Activated CD8-positive, alpha-beta T cell treated with anti-CD3 and anti-CD28 coated beads for 36 hours (primary cell): ENCODE measurements at regions not wholly inside any gene's neighbourhood (a gene's known extent, or its start where the extent isn't known, plus 50 kb on each side); places are given as distances from the start of the nearest gene placed in this dataset.

Experiments used
- ATAC-seq: fragments of 200-7000 bp; cut with Tn5 transposase; one replicate; pipeline ENCODE4 v1.10.0; 2021; ENCODE audit warnings: mild to moderate bottlenecking, moderate library complexity
- CTCF ChIA-PET: fragments of 350-600 bp; sonication (Branson Sonifier 250); formaldehyde crosslinking; loops from one replicate; lab custom pipeline; 2021; ENCODE audit warnings: antibody characterized with exemption; lab: Charles Lee
- POLR2A ChIA-PET: fragments of 350-600 bp; sonication (Branson Sonifier 250); formaldehyde crosslinking; loops from one replicate; lab custom pipeline; 2021; ENCODE audit warnings: antibody characterized with exemption; lab: Charles Lee
- DNase-seq: peaks from one replicate; pipeline ENCODE4 v3.0.0-alpha.2; 2020
- H3K27ac Mint-ChIP-seq: one replicate; pipeline ENCODE4 v1.8.0; 2021; ENCODE audit warnings: mild to moderate bottlenecking, mixed read lengths
- H3K27me3 Mint-ChIP-seq: one replicate; pipeline ENCODE4 v1.8.0; 2021; ENCODE audit warnings: mixed read lengths
- H3K36me3 Mint-ChIP-seq: one replicate; pipeline ENCODE4 v1.8.0; 2021; ENCODE audit warnings: low read depth, mixed read lengths
- H3K4me1 Mint-ChIP-seq: one replicate; pipeline ENCODE4 v1.8.0; 2021; ENCODE audit warnings: low read depth, mixed read lengths
- H3K4me3 Mint-ChIP-seq: one replicate; pipeline ENCODE4 v1.8.0; 2021; ENCODE audit warnings: mild to moderate bottlenecking, moderate library complexity, mixed read lengths
- H3K9me3 Mint-ChIP-seq: one replicate; pipeline ENCODE4 v1.8.0; 2021; ENCODE audit warnings: mixed read lengths
- intact Hi-C: fragments of 100-400 bp; cut with micrococcal nuclease; formaldehyde crosslinking; loops from one replicate; pipeline ENCODE4 v1.10.0; 2022
- TF ChIP-seq, protein P1 (sequence below): fragments of 200-600 bp; IDR thresholded peaks from one replicate; pipeline ENCODE4 v1.8.0; 2022; ENCODE audit warnings: antibody characterized with exemption, mild to moderate bottlenecking

DNA sequence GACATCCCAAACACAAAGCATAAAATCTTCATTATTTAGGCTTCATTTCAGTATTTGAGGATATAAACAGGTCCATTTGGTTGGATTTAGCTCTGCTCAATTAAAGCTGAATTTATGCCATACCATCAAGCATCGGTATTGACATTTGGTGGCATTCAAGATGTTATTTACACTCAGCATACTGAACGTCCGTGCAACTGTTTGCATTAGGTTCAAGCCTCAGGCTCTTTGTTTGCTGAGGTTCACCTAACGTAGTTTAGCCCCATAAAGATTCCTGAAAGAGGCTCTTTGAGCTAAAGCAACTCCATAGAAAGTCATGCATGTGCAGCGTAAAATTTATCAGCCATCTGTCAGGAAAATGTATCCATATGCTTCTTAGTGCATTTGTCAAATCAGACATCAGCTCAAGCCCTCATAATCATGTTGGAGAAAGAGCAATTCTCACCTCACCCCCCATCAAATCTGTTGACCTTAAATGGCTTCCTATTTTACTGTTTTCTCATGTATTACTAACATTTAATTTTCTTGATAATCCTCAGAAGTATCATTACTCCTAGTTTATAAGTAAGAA lies 366.9 kb downstream of the EPHA4 start:
- H3K4me1 Mint-ChIP-seq, result no peaks in the 10 kb centered on the region
- intact Hi-C loops, result no loop called here
- no peaks in the 10 kb centered on the region for H3K9me3 Mint-ChIP-seq
- CTCF ChIA-PET, result interaction anchor here (1.4 kb wide), 1 partner anchor 368 kb away, joined by 3 read pairs; no protein-coding TSS in a partner anchor
- peaks cover 2% of the 10 kb centered on the region for H3K27me3 Mint-ChIP-seq
- no peak for DNase-seq
- H3K36me3 Mint-ChIP-seq, result no peaks in the 10 kb centered on the region
- H3K4me3 Mint-ChIP-seq, result no peak overlapping the region
- POLR2A ChIA-PET, result no interaction called here
- no peak overlapping the region for H3K27ac Mint-ChIP-seq
- no peak for ATAC-seq
- TF ChIP-seq, protein P1, sequence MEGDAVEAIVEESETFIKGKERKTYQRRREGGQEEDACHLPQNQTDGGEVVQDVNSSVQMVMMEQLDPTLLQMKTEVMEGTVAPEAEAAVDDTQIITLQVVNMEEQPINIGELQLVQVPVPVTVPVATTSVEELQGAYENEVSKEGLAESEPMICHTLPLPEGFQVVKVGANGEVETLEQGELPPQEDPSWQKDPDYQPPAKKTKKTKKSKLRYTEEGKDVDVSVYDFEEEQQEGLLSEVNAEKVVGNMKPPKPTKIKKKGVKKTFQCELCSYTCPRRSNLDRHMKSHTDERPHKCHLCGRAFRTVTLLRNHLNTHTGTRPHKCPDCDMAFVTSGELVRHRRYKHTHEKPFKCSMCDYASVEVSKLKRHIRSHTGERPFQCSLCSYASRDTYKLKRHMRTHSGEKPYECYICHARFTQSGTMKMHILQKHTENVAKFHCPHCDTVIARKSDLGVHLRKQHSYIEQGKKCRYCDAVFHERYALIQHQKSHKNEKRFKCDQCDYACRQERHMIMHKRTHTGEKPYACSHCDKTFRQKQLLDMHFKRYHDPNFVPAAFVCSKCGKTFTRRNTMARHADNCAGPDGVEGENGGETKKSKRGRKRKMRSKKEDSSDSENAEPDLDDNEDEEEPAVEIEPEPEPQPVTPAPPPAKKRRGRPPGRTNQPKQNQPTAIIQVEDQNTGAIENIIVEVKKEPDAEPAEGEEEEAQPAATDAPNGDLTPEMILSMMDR, result no peak

DNA sequence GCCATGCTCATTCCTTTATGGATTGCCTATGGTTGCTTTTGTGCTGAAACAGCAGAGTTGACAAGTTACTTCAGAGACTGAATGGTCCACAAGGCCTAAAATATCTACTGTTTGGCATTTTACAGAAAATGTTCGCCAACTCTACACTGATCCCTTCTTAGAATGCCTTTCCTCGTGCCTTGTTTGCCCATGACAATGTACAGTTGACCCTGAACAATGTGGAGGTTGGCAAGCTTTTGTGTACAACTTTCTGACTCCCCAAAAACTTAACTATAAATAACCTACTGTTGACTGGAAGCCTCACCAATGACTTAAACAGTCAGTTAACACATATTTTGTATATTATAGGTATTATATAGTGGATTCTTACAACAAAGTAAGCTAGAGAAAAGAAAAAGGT lies 361.4 kb downstream of the EPHA4 start:
- intact Hi-C loops, result no loop called here
- H3K9me3 Mint-ChIP-seq, result no peaks in the 10 kb centered on the region
- H3K4me1 Mint-ChIP-seq, result no peaks in the 10 kb centered on the region
- H3K4me3 Mint-ChIP-seq, result no peak overlapping the region
- H3K36me3 Mint-ChIP-seq, result no peaks in the 10 kb centered on the region
- H3K27me3 Mint-ChIP-seq, result no peaks in the 10 kb centered on the region
- POLR2A ChIA-PET, result no interaction called here
- ATAC-seq (no peak), DNase-seq (no peak)
- no peak overlapping the region for H3K27ac Mint-ChIP-seq
- TF ChIP-seq, protein P1, result no peak
- CTCF ChIA-PET, result no interaction called here

DNA sequence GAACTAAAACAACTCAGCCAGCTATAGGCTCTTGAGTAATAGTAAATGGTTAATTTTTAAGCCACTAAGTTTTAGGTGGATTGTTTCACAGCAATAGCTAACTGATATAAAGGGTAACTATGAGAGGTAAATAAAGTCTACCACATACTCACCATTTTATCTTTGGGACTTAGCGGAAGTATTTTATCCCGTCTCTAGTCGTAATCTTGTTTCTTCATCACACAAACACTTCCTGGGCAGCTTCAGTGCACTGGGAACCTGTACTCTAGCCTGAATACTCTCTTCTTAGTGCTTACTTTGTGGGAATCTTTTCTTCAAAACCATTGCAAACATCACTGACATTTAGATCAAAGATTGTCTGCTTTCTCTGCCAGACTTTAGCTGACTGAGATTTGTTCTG lies 360.5 kb downstream of the EPHA4 start:
- Mint-ChIP-seq H3K4me1 (no peaks in the 10 kb centered on the region), H3K4me3 (no peak overlapping the region), H3K9me3 (no peaks in the 10 kb centered on the region), H3K27me3 (no peaks in the 10 kb centered on the region), H3K36me3 (no peaks in the 10 kb centered on the region), H3K27ac (no peak overlapping the region)
- TF ChIP-seq, protein P1, result no peak
- ATAC-seq (no peak), DNase-seq (no peak)
- POLR2A ChIA-PET, result no interaction called here
- CTCF ChIA-PET, result no interaction called here
- intact Hi-C loops, result no loop called here

DNA sequence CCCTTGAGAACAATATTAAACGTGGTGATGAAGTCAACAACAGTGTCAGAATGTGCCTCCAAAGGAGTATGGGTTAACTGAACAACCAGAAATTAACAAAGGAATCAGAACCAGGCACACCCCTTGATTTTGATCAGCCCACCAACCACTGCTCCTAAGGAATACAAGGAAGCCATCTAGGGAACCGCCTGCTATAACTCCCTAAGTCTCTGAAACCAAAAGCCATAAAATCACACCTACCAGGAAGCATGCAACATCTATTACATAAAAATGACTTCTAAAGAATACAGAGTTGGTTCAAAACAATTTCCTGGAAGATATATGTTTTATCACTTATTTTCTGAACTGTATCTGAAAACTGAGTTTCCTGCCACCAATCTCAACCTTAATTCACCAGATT lies 360.0 kb downstream of the EPHA4 start:
- H3K36me3 Mint-ChIP-seq, result no peaks in the 10 kb centered on the region
- ChIA-PET POLR2A (no interaction called here), CTCF (no interaction called here)
- H3K4me1 Mint-ChIP-seq, result no peaks in the 10 kb centered on the region
- H3K27me3 Mint-ChIP-seq, result no peaks in the 10 kb centered on the region
- ATAC-seq (no peak), DNase-seq (no peak)
- H3K9me3 Mint-ChIP-seq, result no peaks in the 10 kb centered on the region
- H3K4me3 Mint-ChIP-seq, result no peak overlapping the region
- TF ChIP-seq, protein P1, result no peak
- no peak overlapping the region for H3K27ac Mint-ChIP-seq
- intact Hi-C loops, result no loop called here

DNA sequence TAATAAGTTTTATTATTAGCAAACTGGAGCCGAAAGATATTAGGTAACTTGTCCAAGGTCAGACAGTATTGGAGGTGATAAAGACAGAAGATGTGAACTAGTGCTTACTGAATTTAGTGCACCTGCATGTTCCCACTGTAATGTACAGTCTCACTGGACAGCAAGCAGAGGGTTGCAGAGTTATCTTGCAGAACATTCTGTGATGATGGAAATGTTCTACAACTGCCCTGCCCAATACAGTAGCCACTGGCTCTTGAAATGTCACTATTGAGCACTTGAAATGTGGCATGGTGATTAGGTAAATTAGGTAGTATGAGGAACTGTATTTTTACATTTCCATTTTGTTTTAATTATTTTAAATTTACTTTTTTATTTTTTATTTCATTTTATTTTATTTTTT lies 356.6 kb downstream of the EPHA4 start:
- CTCF ChIA-PET, result no interaction called here
- H3K27ac Mint-ChIP-seq, result no peak overlapping the region
- POLR2A ChIA-PET, result no interaction called here
- H3K4me1 Mint-ChIP-seq, result no peaks in the 10 kb centered on the region
- no peak for ATAC-seq
- H3K36me3 Mint-ChIP-seq, result no peaks in the 10 kb centered on the region
- intact Hi-C loops, result no loop called here
- H3K4me3 Mint-ChIP-seq, result no peak overlapping the region
- no peaks in the 10 kb centered on the region for H3K27me3 Mint-ChIP-seq
- no peaks in the 10 kb centered on the region for H3K9me3 Mint-ChIP-seq
- no peak for DNase-seq
- TF ChIP-seq, protein P1, result no peak
